B cell (primary cell): ENCODE measurements at regions not wholly inside any gene's neighbourhood (a gene's known extent, or its start where the extent isn't known, plus 50 kb on each side); places are given as distances from the start of the nearest gene placed in this dataset.

Source experiments
- CTCF ChIP-seq: fragments of 200-600 bp; IDR thresholded peaks from one replicate; pipeline ENCODE4 v1.8.0; 2022; ENCODE audit warnings: antibody characterized with exemption, mild to moderate bottlenecking
- EZH2 ChIP-seq: IDR thresholded peaks from 2 replicates; pipeline ENCODE4 v1.6.1; 2012; ENCODE audit warnings: borderline replicate concordance, low read depth, mild to moderate bottlenecking, moderate library complexity, low read length; ENCODE audit not compliant: insufficient read depth, poor library complexity, severe bottlenecking

DNA sequence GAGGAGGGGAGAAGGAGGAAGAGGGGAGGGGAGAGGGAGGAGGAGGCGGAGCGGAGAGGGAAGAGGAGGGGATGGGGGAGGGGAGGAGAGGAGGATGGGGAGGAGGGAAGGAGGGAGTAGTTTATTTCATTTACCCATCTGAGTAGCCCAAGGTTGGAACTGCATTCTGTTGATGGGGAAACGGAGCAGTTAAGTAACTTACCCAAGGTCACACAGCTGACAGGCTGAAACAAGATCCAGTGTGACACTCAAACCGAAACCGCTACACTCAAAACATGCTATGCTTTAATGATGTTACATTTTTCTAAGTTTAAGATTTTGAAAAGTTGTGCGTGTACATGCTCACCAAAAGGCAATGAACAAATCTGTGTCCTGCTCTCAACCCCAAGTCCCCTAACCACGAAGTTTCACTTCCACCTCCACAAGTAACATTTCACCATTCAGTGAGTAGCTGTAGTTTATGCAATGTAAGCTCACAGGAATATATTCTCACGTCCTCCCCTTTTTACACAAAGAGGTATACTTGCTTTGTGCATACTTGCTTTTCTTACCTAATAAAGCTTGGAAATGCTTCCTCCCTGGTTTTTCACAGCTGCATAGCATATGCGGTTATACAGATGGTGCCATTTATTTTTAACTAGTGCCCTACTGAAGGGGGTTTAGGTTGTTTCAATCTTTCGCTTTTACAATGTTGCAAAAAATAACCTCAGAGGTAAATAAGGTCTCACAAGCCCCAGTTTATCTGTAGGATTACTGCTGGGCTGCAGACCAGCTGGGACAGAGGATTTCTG lies 275.3 kb downstream of the PARN start:
- TF ChIP-seq CTCF, result no peak
- no peak for TF ChIP-seq EZH2
